ENCODE measurements at regions not wholly inside any gene's neighbourhood (a gene's known extent, or its start where the extent isn't known, plus 50 kb on each side); places are given as distances from the start of the nearest gene placed in this dataset.
"Not testable (repeated sequence)": the region's sequence is repeated elsewhere in the genome, so short reads cannot be mapped to it uniquely, and the experiment has no call there.

GRCh38 chr2:166641516-166641915 is 147.5 kb upstream of the SCN7A start:
- DNase-seq (ENCODE audit: low read depth), result not testable (repeated sequence)

- no peak for DNase-seq (ENCODE audit: low read depth)
These were observed 143.0 kb upstream of the SCN7A start for GRCh38 chr2:166637051-166637450.

- no peak for DNase-seq (ENCODE audit: low read depth)
These were observed 140.7 kb upstream of the SCN7A start for GRCh38 chr2:166634706-166635105.

- peak; percentile 56 for DNase-seq (ENCODE audit: low read depth)
These were observed 138.6 kb upstream of the SCN7A start for GRCh38 chr2:166632616-166633015.

- no peak for DNase-seq (ENCODE audit: low read depth)
These were observed 134.6 kb upstream of the SCN7A start for GRCh38 chr2:166628478-166629136.

- DNase-seq (ENCODE audit: low read depth), result no peak
These were observed 133.8 kb upstream of the SCN7A start for GRCh38 chr2:166627893-166628292.

GRCh38 chr2:166625670-166626069 is 131.6 kb upstream of the SCN7A start:
- no peak for DNase-seq (ENCODE audit: low read depth)

- DNase-seq (ENCODE audit: low read depth), result no peak
These were observed 120.5 kb upstream of the SCN7A start for GRCh38 chr2:166614503-166614902.

GRCh38 chr2:166614029-166614428 is 120.0 kb upstream of the SCN7A start:
- DNase-seq (ENCODE audit: low read depth), result no peak

GRCh38 chr2:166613226-166613625 is 119.2 kb upstream of the SCN7A start:
- no peak for DNase-seq (ENCODE audit: low read depth)

- DNase-seq (ENCODE audit: low read depth), result no peak
These were observed 118.2 kb upstream of the SCN7A start for GRCh38 chr2:166612214-166612613.

- no peak for DNase-seq (ENCODE audit: low read depth)
These were observed 116.9 kb upstream of the SCN7A start for GRCh38 chr2:166610913-166611305.

- DNase-seq (ENCODE audit: low read depth), result no peak
These were observed 116.3 kb upstream of the SCN7A start for GRCh38 chr2:166610180-166610912.

- no peak for DNase-seq (ENCODE audit: low read depth)
These were observed 115.3 kb upstream of the SCN7A start for GRCh38 chr2:166609183-166609959.

- DNase-seq (ENCODE audit: low read depth), result no peak
These were observed 113.8 kb upstream of the SCN7A start for GRCh38 chr2:166607880-166608279.

- no peak for DNase-seq (ENCODE audit: low read depth)
These were observed 99.4 kb upstream of the SCN7A start for GRCh38 chr2:166593403-166593802.

GRCh38 chr2:166592750-166593149 is 98.7 kb upstream of the SCN7A start:
- DNase-seq (ENCODE audit: low read depth), result no peak

GRCh38 chr2:166591226-166591625 is 97.2 kb upstream of the SCN7A start:
- DNase-seq (ENCODE audit: low read depth), result no peak

GRCh38 chr2:166573391-166573790 is 79.3 kb upstream of the SCN7A start:
- no peak for DNase-seq (ENCODE audit: low read depth)

- DNase-seq (ENCODE audit: low read depth), result no peak
These were observed 78.9 kb upstream of the SCN7A start for GRCh38 chr2:166572937-166573336.

GRCh38 chr2:166568409-166568808 is 74.4 kb upstream of the SCN7A start:
- DNase-seq (ENCODE audit: low read depth), result no peak

GRCh38 chr2:166565501-166565900 is 71.5 kb upstream of the SCN7A start:
- DNase-seq (ENCODE audit: low read depth), result no peak

GRCh38 chr2:166563894-166564293 is 69.8 kb upstream of the SCN7A start:
- no peak for DNase-seq (ENCODE audit: low read depth)
